PFSK-1 (cell line): ENCODE measurements at regions not wholly inside any gene's neighbourhood (a gene's known extent, or its start where the extent isn't known, plus 50 kb on each side); places are given as distances from the start of the nearest gene placed in this dataset.

ENCODE experiments used
- POLR2AphosphoS5 ChIP-seq: IDR thresholded peaks from 2 replicates; pipeline ENCODE4 v1.6.1; 2012; ENCODE audit warnings: low read depth, mild to moderate bottlenecking, control low read depth, low read length, moderate library complexity
- REST ChIP-seq, 2 experiments: IDR thresholded peaks; 2 replicates each; pipeline versions ENCODE4 v1.6.1 to v1.8.0; 2011 to 2012; ENCODE audit warnings: low read depth in 2 of 2, low read length in 2 of 2, control low read depth in 1 of 2, inconsistent platforms in 1 of 2, mild to moderate bottlenecking in 1 of 2, moderate library complexity in 1 of 2; ENCODE audit not compliant: insufficient read depth in 1 of 2
- TAF1 ChIP-seq: IDR thresholded peaks from 2 replicates; pipeline ENCODE4 v1.6.1; 2012; ENCODE audit warnings: low read length, control low read depth, borderline replicate concordance; ENCODE audit not compliant: insufficient read depth

DNA sequence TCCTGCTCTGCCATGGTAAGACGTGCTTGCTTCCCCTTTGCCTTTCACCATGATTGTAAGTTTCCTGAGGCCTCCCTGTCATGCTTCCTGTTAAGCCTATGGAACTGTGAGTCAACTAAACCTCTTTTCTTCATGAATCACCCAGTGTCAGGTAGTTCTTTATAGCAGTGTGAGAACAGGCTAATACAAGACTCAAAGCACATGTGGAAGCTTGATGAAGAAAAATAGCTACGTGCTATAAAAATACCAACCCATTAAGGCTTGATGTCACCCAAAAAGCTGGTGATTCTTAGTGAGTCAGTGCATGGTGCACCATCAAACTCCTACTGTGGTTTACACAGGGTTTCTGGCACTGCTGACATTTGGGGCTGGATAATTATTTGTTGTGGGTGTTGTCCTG, 332.2 kb downstream of the TMEM167A start:
- no peak for TF ChIP-seq REST (IDR thresholded peaks at IDR 0.05; ENCODE audit: insufficient read depth in 1 of 2, low read depth in 2 of 2, low read length in 2 of 2)
- no peak for TF ChIP-seq POLR2AphosphoS5
- TF ChIP-seq TAF1 = no peak
